ENCODE measurements at regions not wholly inside any gene's neighbourhood (a gene's known extent, or its start where the extent isn't known, plus 50 kb on each side); places are given as distances from the start of the nearest gene placed in this dataset.
"Not testable (repeated sequence)": the region's sequence is repeated elsewhere in the genome, so short reads cannot be mapped to it uniquely, and the experiment has no call there.

DNA sequence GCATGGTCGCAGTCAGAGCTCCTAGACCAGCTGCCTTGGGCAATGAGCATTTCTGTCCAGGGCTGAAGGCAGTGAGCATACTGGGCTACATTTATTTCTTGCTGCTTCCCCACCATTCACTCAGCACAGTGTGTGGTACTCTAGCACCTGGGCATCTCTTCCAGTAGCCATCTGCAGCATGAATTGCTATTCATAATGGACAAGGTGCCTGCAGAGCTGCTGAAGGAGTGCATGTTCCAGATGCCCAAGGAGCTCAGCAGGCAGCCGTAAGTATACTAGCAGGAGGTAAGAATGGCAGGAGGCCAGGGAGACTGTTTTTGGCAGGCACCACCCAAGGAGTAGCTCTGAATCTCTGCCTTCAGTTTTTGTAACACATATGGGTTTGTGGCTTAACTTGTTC is 110.4 kb upstream of the RXFP1 start:
- DNase-seq (ENCODE audit: low read depth), result no peak
- H3K4me3 ChIP-seq (ENCODE audit: low read depth, low read length), result no peak overlapping the region
- TF ChIP-seq MYC (IDR thresholded peaks at IDR 0.05; ENCODE audit: low read depth, low read length), result no peak
- TF ChIP-seq POLR2A (IDR thresholded peaks at IDR 0.05; ENCODE audit: extremely low read depth, insufficient read length), result no peak
- TF ChIP-seq, protein P1, sequence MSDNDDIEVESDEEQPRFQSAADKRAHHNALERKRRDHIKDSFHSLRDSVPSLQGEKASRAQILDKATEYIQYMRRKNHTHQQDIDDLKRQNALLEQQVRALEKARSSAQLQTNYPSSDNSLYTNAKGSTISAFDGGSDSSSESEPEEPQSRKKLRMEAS (IDR thresholded peaks at IDR 0.05; ENCODE audit: low read depth, low read length), result no peak
- TF ChIP-seq, protein P2, sequence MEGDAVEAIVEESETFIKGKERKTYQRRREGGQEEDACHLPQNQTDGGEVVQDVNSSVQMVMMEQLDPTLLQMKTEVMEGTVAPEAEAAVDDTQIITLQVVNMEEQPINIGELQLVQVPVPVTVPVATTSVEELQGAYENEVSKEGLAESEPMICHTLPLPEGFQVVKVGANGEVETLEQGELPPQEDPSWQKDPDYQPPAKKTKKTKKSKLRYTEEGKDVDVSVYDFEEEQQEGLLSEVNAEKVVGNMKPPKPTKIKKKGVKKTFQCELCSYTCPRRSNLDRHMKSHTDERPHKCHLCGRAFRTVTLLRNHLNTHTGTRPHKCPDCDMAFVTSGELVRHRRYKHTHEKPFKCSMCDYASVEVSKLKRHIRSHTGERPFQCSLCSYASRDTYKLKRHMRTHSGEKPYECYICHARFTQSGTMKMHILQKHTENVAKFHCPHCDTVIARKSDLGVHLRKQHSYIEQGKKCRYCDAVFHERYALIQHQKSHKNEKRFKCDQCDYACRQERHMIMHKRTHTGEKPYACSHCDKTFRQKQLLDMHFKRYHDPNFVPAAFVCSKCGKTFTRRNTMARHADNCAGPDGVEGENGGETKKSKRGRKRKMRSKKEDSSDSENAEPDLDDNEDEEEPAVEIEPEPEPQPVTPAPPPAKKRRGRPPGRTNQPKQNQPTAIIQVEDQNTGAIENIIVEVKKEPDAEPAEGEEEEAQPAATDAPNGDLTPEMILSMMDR (IDR thresholded peaks at IDR 0.05; ENCODE audit: low read depth, low read length), result no peak

DNA sequence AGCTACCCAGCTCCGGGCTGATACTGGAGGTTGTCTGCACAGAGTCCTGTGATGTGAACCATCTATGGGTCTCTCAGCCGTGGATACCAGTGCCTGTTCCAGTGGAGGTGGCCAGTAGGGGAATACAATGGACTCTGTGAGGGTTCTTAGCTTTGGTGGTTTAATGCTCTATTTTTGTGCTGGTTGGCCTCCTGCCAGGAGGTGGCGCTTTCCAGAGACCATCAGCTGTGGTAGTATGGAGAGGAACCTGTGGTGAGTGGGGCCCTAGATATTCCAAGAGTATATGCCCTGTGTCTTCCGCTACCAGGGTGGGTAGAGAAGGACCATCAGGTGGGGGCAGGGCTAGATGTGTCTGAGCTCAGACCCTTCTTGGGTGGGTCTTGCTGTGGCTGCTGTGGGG is 103.0 kb upstream of the RXFP1 start:
- H3K4me3 ChIP-seq (ENCODE audit: low read depth, low read length); DNase-seq (ENCODE audit: low read depth): not testable (repeated sequence)

DNA sequence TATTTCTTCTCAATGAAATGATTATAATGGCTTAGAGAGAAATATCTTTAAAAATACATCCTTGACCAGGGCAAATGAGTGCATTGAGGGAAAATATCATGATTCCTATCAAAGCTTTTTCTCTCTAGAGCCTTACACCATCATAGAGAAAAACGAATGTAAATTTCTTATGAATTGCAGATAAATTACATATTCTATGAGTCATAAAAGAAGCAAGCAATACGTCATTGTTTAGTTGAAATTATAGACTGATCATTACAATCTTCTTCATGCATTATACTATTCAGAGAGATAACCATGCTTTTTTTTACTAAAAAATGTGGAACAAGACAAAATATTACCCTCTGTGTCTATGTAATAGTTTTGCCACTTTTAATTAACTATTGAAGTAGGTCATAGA is 100.9 kb upstream of the RXFP1 start:
- no peak for TF ChIP-seq MYC (IDR thresholded peaks at IDR 0.05; ENCODE audit: low read depth, low read length)
- TF ChIP-seq, protein P1 (IDR thresholded peaks at IDR 0.05; ENCODE audit: low read depth, low read length), result no peak
- no peak for TF ChIP-seq POLR2A (IDR thresholded peaks at IDR 0.05; ENCODE audit: extremely low read depth, insufficient read length)
- TF ChIP-seq, protein P2 (IDR thresholded peaks at IDR 0.05; ENCODE audit: low read depth, low read length), result no peak
- no peak overlapping the region for H3K4me3 ChIP-seq (ENCODE audit: low read depth, low read length)
- DNase-seq (ENCODE audit: low read depth), result no peak

DNA sequence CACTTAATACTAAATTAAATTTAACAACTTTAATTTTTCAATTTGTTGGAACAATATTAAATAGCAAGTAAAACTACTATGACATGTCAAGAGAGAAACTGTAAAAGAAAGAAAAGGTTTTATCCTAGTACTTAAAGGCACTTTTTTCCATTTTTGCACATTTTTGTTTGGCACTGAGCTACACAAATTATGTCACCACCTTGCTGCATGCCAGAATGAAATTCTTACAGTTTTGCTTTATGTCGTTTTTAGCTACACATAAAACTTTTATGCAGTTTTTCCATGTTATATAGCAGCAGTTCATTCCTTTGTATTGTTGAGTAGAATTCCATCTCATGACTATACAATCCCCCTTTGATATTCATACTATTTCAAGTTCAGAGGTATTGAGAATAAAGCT is 99.1 kb upstream of the RXFP1 start:
- TF ChIP-seq, protein P2 (IDR thresholded peaks at IDR 0.05; ENCODE audit: low read depth, low read length), result no peak
- TF ChIP-seq, protein P1 (IDR thresholded peaks at IDR 0.05; ENCODE audit: low read depth, low read length), result no peak
- no peak for TF ChIP-seq MYC (IDR thresholded peaks at IDR 0.05; ENCODE audit: low read depth, low read length)
- no peak for TF ChIP-seq POLR2A (IDR thresholded peaks at IDR 0.05; ENCODE audit: extremely low read depth, insufficient read length)
- H3K4me3 ChIP-seq (ENCODE audit: low read depth, low read length), result no peak overlapping the region
- DNase-seq (ENCODE audit: low read depth), result no peak

DNA sequence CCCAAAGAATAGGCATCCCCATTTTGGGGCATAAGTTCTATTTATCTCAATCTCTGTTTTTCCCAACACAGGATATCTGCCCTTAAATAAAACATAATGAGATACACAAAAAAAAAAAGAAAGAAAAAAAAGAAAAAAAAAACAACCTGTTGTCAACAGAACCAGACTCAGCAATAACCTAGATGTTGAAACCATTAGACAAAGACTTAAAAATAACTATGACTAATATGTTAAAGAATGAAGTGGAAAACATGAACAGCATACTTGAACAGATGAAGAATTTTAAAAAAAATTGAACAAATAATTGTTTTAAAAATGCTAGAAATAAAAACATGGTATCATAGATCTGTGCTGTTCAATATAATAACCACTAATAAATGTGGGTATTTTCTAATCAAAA is 93.4 kb upstream of the RXFP1 start:
- TF ChIP-seq, protein P2 (IDR thresholded peaks at IDR 0.05; ENCODE audit: low read depth, low read length), result no peak
- TF ChIP-seq, protein P1 (IDR thresholded peaks at IDR 0.05; ENCODE audit: low read depth, low read length), result no peak
- TF ChIP-seq POLR2A (IDR thresholded peaks at IDR 0.05; ENCODE audit: extremely low read depth, insufficient read length) (no peak), MYC (IDR thresholded peaks at IDR 0.05; ENCODE audit: low read depth, low read length) (no peak)
- H3K4me3 ChIP-seq (ENCODE audit: low read depth, low read length), result no peak overlapping the region
- no peak for DNase-seq (ENCODE audit: low read depth)

DNA sequence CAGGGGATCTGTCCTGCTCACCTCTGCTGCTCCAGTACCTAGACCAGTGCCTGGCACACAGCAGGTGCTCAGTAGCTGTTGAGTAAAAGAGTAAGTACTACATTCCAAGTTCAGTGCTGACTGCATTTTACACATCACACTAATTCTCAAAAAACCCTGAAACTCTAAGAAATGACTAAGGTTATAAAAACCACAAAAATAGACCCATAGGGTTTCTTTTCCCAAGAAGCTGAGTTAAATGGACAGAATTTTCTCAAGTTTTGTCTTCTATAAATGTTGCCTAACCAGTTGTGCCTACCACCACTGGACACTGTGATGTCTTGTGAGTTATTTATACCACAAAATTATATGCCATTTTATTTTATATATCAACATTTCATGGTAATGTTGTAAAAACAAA is 78.9 kb upstream of the RXFP1 start:
- no peak overlapping the region for H3K4me3 ChIP-seq (ENCODE audit: low read depth, low read length)
- DNase-seq (ENCODE audit: low read depth), result no peak
- TF ChIP-seq, protein P1 (IDR thresholded peaks at IDR 0.05; ENCODE audit: low read depth, low read length), result no peak
- TF ChIP-seq, protein P2 (IDR thresholded peaks at IDR 0.05; ENCODE audit: low read depth, low read length), result no peak
- TF ChIP-seq POLR2A (IDR thresholded peaks at IDR 0.05; ENCODE audit: extremely low read depth, insufficient read length) (no peak), MYC (IDR thresholded peaks at IDR 0.05; ENCODE audit: low read depth, low read length) (no peak)
